ENCODE measurements at regions not wholly inside any gene's neighbourhood (a gene's known extent, or its start where the extent isn't known, plus 50 kb on each side); places are given as distances from the start of the nearest gene placed in this dataset.

- H3K27ac ChIP-seq (replicated peaks in 1 of 4): no peak overlapping the region
- intact Hi-C loops (cut with DNase I): no loop called here
- no peak for DNase-seq (ENCODE audit: extremely low spot score)
- TF ChIP-seq POLR2A (IDR thresholded peaks at IDR 0.05; ENCODE audit: low read depth) (no peak), EP300 (IDR thresholded peaks at IDR 0.05) (no peak), CTCF (IDR thresholded peaks at IDR 0.05) (no peak), POLR2AphosphoS5 (IDR thresholded peaks at IDR 0.05) (no peak)
- H3K36me3 ChIP-seq: no peaks in the 10 kb centered on the region
- H3K4me3 ChIP-seq: no peak overlapping the region
- peaks cover 0 to 10% (median 8%) of the 10 kb centered on the region in 4 donors for H3K4me1 ChIP-seq
- H3K9me3 ChIP-seq: no peaks in the 10 kb centered on the region
- 93% methylated on average over 9 of the region's 9 CpGs for WGBS
- no peaks in the 10 kb centered on the region for H3K27me3 ChIP-seq
Observed at GRCh38 chr14:56416213-56416612, 163.4 kb upstream of the TMEM260 start.

GRCh38 chr14:56417173-56417572 lies 162.4 kb upstream of the TMEM260 start:
- WGBS: 50% methylated on average over 1 of the region's 1 CpG
- no peak overlapping the region for H3K4me3 ChIP-seq
- no peak overlapping the region for H3K27ac ChIP-seq (replicated peaks in 1 of 4)
- no peak for DNase-seq (ENCODE audit: extremely low spot score)
- intact Hi-C loops (cut with DNase I): no loop called here
- H3K4me1 ChIP-seq: peaks cover 0 to 9% (median 5%) of the 10 kb centered on the region in 4 donors
- no peak for TF ChIP-seq POLR2AphosphoS5 (IDR thresholded peaks at IDR 0.05)
- TF ChIP-seq CTCF (IDR thresholded peaks at IDR 0.05): no peak
- no peak for TF ChIP-seq EP300 (IDR thresholded peaks at IDR 0.05)
- TF ChIP-seq POLR2A (IDR thresholded peaks at IDR 0.05; ENCODE audit: low read depth): no peak
- H3K27me3 ChIP-seq: no peaks in the 10 kb centered on the region
- H3K36me3 ChIP-seq: no peaks in the 10 kb centered on the region
- H3K9me3 ChIP-seq: no peaks in the 10 kb centered on the region

- Histone ChIP-seq H3K4me1 (peaks cover 0 to 12% (median 11%) of the 10 kb centered on the region in 4 donors), H3K27ac (replicated peaks in 1 of 4) (no peak overlapping the region), H3K36me3 (no peaks in the 10 kb centered on the region), H3K27me3 (no peaks in the 10 kb centered on the region), H3K4me3 (no peak overlapping the region), H3K9me3 (no peaks in the 10 kb centered on the region)
- no peak for DNase-seq (ENCODE audit: extremely low spot score)
- WGBS: 80% methylated on average over 1 of the region's 1 CpG
- intact Hi-C loops (cut with DNase I): no loop called here
- no peak for TF ChIP-seq POLR2A (IDR thresholded peaks at IDR 0.05; ENCODE audit: low read depth)
- TF ChIP-seq CTCF (IDR thresholded peaks at IDR 0.05): no peak
- no peak for TF ChIP-seq POLR2AphosphoS5 (IDR thresholded peaks at IDR 0.05)
- no peak for TF ChIP-seq EP300 (IDR thresholded peaks at IDR 0.05)
Observed at GRCh38 chr14:56419750-56420149, 159.8 kb upstream of the TMEM260 start.

DNA sequence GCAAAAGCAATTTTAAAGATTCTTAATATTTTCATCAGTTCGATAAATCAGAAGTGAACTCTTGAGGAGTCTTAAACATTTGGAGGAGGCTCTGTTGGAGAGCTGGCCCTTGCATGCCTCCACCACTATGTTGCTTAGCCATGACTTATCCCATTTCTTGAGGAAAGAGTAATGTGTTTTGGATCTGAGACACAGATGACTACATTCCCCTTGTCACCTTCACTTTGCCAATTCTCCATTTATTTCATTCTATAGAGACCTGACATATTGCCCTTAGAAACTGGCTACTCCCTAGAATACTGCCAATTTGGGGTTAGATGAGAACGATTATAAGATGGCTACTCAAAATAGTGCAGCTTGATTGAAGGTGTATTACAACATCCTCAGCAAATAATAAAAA lies 157.4 kb upstream of the TMEM260 start:
- Histone ChIP-seq H3K4me3 (no peak overlapping the region), H3K27me3 (no peaks in the 10 kb centered on the region), H3K4me1 (peaks cover 0 to 12% (median 11%) of the 10 kb centered on the region in 4 donors), H3K36me3 (no peaks in the 10 kb centered on the region), H3K27ac (replicated peaks in 1 of 4) (no peak overlapping the region), H3K9me3 (no peaks in the 10 kb centered on the region)
- 50% methylated on average over 2 of the region's 2 CpGs for WGBS
- no peak for TF ChIP-seq POLR2A (IDR thresholded peaks at IDR 0.05; ENCODE audit: low read depth)
- TF ChIP-seq CTCF (IDR thresholded peaks at IDR 0.05): no peak
- intact Hi-C loops (cut with DNase I): no loop called here
- no peak for DNase-seq (ENCODE audit: extremely low spot score)

GRCh38 chr14:56422703-56423213 lies 156.8 kb upstream of the TMEM260 start:
- Histone ChIP-seq H3K27ac (replicated peaks in 1 of 4) (no peak overlapping the region), H3K27me3 (no peaks in the 10 kb centered on the region), H3K4me1 (peaks cover 0 to 12% (median 11%) of the 10 kb centered on the region in 4 donors), H3K36me3 (no peaks in the 10 kb centered on the region), H3K9me3 (no peaks in the 10 kb centered on the region), H3K4me3 (no peak overlapping the region)
- peak in 1 of 2 donors; percentile 49 for TF ChIP-seq POLR2AphosphoS5 (IDR thresholded peaks at IDR 0.05)
- TF ChIP-seq POLR2A (IDR thresholded peaks at IDR 0.05; ENCODE audit: low read depth): no peak
- peak; percentile 66 to 75 (median 67) for TF ChIP-seq CTCF (IDR thresholded peaks at IDR 0.05)
- no peak for TF ChIP-seq EP300 (IDR thresholded peaks at IDR 0.05)
- DNase-seq (ENCODE audit: extremely low spot score): no peak
- 7% methylated on average over 1 of the region's 1 CpG for WGBS
- intact Hi-C loops (cut with DNase I): no loop called here

Data from esophagus muscularis mucosa (tissue), 4 donors.